T-helper 17 cell (primary cell): ENCODE measurements at regions not wholly inside any gene's neighbourhood (a gene's known extent, or its start where the extent isn't known, plus 50 kb on each side); places are given as distances from the start of the nearest gene placed in this dataset.
A peak's percentile ranks its signal among the peaks of the same experiment; 100 is the strongest.
"Not testable (repeated sequence)": the region's sequence is repeated elsewhere in the genome, so short reads cannot be mapped to it uniquely, and the experiment has no call there.

ENCODE experiments used
- ATAC-seq: fragments of 150-1000 bp; cut with Tn5 transposase; 2 replicates; pipeline ENCODE4 v1.10.0; 2021; ENCODE audit warnings: mild to moderate bottlenecking, moderate library complexity
- DNase-seq, 3 donors: peaks; one replicate each; pipeline versions ENCODE4 v3.0.0 to v3.0.0-alpha.2; 2020 to 2021
- H3K9me3 ChIP-seq: one replicate; pipeline ENCODE4 v1.7.0; 2013; ENCODE audit warnings: low read length, mild to moderate bottlenecking; ENCODE audit not compliant: control insufficient read depth, poor library complexity, severe bottlenecking
- H3K27ac Mint-ChIP-seq: one replicate; pipeline ENCODE4 v1.8.0; 2022; ENCODE audit warnings: mild to moderate bottlenecking, moderate library complexity, mixed read lengths
- H3K27me3 Mint-ChIP-seq: one replicate; pipeline ENCODE4 v1.8.0; 2022; ENCODE audit warnings: mixed read lengths
- H3K36me3 Mint-ChIP-seq: one replicate; pipeline ENCODE4 v1.8.0; 2022; ENCODE audit warnings: low read depth, mixed read lengths
- H3K4me1 Mint-ChIP-seq: one replicate; pipeline ENCODE4 v1.8.0; 2022; ENCODE audit warnings: mild to moderate bottlenecking, mixed read lengths
- H3K4me3 Mint-ChIP-seq: one replicate; pipeline ENCODE4 v1.8.0; 2022; ENCODE audit warnings: mild to moderate bottlenecking, moderate library complexity, mixed read lengths

DNA sequence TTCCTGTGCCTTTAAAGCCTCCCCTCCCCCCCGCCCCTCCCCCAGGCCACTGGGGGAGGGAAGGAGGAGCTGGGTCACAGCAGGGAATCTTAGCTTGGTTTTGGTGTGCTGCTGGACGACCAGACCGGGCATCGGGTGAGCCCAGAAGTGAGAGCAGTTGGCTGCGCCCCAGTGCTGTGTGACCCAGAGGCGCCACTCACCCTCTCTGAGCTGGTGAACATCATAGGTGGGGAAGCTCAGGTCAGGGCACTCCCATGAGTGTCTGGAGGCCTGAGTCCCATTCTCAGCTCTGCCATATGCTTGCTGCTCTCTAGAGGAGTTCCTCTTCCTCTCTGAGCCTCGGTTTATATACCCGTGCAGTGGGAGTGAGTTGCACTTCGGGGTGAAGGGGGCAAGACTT, 3077.5 kb downstream of the RPIA start:
- H3K4me1 Mint-ChIP-seq, H3K27me3 Mint-ChIP-seq, H3K9me3 ChIP-seq, DNase-seq, H3K4me3 Mint-ChIP-seq, ATAC-seq, H3K27ac Mint-ChIP-seq, H3K36me3 Mint-ChIP-seq: not testable (repeated sequence)

DNA sequence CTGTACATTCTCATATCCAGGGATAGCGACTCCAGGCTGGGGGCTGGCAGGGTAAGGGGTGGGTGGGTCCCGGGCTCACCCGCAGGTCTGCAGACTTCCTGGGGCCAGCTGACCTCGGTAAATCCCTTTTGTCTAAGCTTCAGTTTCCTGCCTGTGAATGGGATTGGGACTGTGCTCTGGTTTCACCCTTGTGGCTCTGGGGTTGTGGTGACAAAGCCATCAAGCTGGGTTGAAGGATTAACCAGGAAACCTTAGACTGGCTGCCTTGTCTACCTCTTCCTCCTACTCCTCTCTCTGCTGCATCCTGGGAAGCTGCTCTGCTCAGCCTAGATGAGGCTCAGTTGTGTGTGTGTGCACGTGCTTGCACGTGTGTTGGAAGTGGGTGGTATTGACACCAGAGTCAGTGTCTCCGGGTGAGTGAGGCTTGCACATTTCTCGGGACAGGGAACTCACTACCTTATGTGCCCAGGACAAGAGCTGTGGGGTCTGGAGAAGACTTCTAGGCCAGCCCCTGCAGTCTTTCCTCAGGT, 3078.6 kb downstream of the RPIA start:
- H3K36me3 Mint-ChIP-seq, H3K4me1 Mint-ChIP-seq, H3K4me3 Mint-ChIP-seq, H3K27me3 Mint-ChIP-seq, H3K9me3 ChIP-seq, H3K27ac Mint-ChIP-seq, DNase-seq: not testable (repeated sequence)
- ATAC-seq, result peak; percentile 20

DNA sequence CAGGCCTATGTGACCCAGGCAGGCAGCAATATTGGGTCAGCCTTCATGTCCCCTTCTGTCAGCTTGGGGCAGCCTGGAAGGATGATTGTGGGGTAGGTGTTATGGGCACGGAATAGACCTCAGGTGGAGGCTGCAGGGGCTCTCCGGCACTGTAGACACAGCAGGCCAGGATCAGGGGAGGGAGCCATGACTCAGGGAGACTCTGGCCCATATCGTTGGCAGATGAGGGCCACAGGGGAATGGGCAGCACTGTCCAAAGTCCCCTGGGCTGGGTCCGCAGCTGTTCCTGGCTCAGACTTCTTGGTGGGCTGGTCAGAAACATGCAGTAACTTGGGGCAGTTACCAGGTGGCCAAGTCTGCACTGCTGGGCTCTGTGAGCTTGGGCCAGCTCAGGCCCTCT, 3080.1 kb downstream of the RPIA start:
- not testable (repeated sequence) for H3K36me3 Mint-ChIP-seq, H3K27ac Mint-ChIP-seq, ATAC-seq, H3K4me3 Mint-ChIP-seq, H3K9me3 ChIP-seq, H3K27me3 Mint-ChIP-seq, H3K4me1 Mint-ChIP-seq, DNase-seq

GRCh38 chr2:91772240-91772937, 3080.9 kb downstream of the RPIA start:
- H3K36me3 Mint-ChIP-seq, H3K4me1 Mint-ChIP-seq, H3K4me3 Mint-ChIP-seq, H3K27ac Mint-ChIP-seq, DNase-seq, H3K27me3 Mint-ChIP-seq, H3K9me3 ChIP-seq: not testable (repeated sequence)
- peak; percentile 28 for ATAC-seq

- ATAC-seq, H3K4me1 Mint-ChIP-seq, H3K4me3 Mint-ChIP-seq, DNase-seq, H3K36me3 Mint-ChIP-seq, H3K27ac Mint-ChIP-seq, H3K9me3 ChIP-seq, H3K27me3 Mint-ChIP-seq: not testable (repeated sequence)
Measured at GRCh38 chr2:91773810-91774209, 3082.3 kb downstream of the RPIA start.

DNA sequence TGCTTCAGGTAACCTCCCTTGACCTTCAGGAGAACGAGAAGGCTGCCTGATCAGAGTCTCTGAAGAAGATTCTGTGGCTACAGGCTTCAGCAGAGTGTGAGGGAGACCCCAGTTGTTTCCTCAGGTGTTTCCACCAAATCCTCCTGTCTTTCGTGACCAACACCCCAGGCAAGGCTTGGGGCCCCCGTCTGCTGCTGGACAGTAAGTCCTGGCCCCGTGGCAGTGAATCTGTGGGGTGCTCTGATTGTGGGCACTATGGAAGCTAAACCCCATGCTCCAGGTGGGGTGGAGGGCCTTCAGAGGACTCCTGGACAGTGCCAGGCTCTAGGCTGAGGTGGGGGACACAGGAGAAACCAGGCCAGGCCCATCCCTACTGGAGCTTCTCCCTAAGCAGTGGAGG, 3083.7 kb downstream of the RPIA start:
- H3K36me3 Mint-ChIP-seq, DNase-seq, H3K4me3 Mint-ChIP-seq, H3K27me3 Mint-ChIP-seq, H3K9me3 ChIP-seq, H3K4me1 Mint-ChIP-seq, ATAC-seq, H3K27ac Mint-ChIP-seq: not testable (repeated sequence)

GRCh38 chr2:91780324-91780723, 3088.9 kb downstream of the RPIA start:
- H3K36me3 Mint-ChIP-seq, ATAC-seq, H3K9me3 ChIP-seq, H3K4me3 Mint-ChIP-seq, DNase-seq, H3K27me3 Mint-ChIP-seq, H3K4me1 Mint-ChIP-seq, H3K27ac Mint-ChIP-seq: not testable (repeated sequence)

DNA sequence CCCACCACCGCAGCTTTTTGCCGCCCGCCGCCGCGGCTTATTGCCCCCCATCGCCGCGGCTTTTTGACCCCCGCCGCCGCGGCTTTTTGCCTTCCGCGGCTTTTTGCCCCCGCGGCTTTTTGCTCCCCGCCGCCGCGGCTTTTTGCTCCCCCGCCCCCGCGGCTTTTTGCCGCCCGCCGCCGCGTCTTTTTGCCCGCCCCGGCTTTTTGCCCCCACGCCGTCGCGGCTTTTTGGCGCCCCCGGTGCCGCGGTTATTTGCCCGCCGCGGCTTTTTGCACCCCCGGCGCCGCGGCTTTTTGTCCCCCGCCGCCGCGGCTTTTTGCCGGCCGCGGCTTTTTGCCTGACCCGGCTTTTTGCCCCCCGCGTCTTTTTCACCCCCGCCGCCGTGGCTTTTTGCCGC, 3061.8 kb upstream of the TEKT4 start:
- not testable (repeated sequence) for H3K9me3 ChIP-seq, H3K36me3 Mint-ChIP-seq, H3K4me1 Mint-ChIP-seq, ATAC-seq, H3K27ac Mint-ChIP-seq, H3K27me3 Mint-ChIP-seq, DNase-seq, H3K4me3 Mint-ChIP-seq

DNA sequence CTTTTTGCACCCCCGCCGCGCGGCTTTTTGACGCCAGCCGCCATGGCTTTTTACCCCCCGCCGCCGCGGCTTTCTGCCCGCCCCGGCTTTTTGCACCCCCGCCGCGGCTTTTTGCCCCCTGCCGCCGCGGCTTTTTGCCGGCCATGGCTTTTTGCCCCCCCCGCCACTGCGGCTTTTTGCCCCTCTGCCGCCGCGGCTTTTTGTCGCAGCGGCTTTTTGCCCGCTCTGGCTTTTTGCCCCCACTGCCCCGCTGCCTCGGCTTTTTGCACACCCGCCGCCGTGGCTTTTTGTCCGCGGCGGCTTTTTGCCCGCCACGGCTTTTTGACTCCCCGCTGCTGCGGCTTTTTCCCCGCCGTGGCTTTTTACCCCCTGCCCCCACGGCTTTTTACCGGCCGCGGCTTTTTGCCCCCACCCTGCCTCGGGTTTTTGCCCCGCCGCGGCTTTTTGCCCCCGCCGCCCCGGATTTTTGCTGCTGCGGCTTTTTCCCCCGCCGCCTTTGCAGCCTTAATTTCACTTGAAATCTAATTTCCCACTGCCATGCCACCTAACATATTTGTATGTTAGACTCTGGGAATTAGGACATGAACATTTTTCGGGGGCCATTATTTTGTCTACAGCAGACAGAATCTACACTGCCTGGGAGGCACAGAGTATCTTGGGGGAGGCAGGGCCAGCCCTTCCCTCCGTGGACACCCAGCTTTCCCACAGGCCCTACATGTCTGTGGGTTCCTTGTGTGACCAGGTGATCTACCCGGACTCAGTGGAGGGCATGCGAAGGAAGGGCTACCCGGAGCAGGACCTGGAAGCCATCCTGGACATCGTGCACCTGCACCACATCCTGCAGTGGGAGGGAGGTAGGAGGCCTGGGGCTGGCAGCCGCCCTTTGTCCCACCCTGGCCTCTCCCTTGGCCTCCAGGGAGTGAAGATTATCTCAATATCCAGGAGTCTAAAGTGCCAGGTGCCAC, 3031.0 kb upstream of the TEKT4 start:
- DNase-seq (no peak), ATAC-seq (no peak)
- no peaks in the 10 kb centered on the region for H3K9me3 ChIP-seq
- peaks cover 23% of the 10 kb centered on the region for H3K27me3 Mint-ChIP-seq
- no peaks in the 10 kb centered on the region for H3K4me1 Mint-ChIP-seq
- no peaks in the 10 kb centered on the region for H3K36me3 Mint-ChIP-seq
- no peak overlapping the region for H3K27ac Mint-ChIP-seq
- H3K4me3 Mint-ChIP-seq, result no peak overlapping the region

GRCh38 chr2:91842264-91842663, 3029.0 kb upstream of the TEKT4 start:
- H3K4me1 Mint-ChIP-seq, DNase-seq, H3K4me3 Mint-ChIP-seq, H3K9me3 ChIP-seq, ATAC-seq, H3K27ac Mint-ChIP-seq, H3K36me3 Mint-ChIP-seq: not testable (repeated sequence)
- H3K27me3 Mint-ChIP-seq, result peaks cover 23% of the 10 kb centered on the region

- ATAC-seq, DNase-seq, H3K4me1 Mint-ChIP-seq, H3K9me3 ChIP-seq, H3K4me3 Mint-ChIP-seq, H3K36me3 Mint-ChIP-seq, H3K27ac Mint-ChIP-seq: not testable (repeated sequence)
- H3K27me3 Mint-ChIP-seq, result peaks cover 23% of the 10 kb centered on the region
Measured at GRCh38 chr2:91842913-91843312, 3028.3 kb upstream of the TEKT4 start.

DNA sequence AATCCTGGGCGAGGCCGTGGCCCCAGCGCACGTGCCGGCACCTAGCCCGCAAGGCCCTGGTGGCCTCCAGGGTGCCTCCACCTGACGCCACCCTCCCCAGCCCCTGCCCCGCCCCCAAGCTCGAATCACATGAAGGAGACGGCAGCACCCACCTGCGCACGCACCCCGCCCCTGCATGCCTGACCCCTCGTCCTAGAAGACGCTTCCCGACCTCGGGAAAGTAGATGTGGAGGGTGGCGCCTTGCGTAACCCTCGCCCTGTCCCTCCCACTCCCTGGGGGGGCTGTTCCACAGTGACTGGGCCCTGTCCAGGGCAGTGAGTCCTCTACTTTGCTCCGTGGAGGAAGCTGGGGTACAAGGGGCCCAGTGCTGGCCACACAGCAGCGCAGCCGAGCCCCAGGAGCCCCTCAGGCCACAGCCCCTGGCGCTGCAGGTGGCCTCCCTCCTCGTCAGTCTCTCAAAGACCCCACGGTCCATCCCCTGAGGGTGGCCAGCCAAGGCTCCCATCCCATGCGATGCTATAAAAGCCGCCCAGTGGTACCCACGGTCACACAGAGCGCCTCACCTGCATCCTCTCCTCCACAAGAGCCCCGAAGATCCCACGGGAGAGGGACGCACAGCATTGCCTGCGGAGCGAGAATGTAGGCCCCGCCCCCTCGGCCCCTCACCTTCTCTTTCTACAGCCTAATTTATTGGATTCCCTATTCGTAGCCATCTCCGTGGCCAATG, 3027.3 kb upstream of the TEKT4 start:
- H3K27ac Mint-ChIP-seq, DNase-seq, H3K36me3 Mint-ChIP-seq, H3K4me1 Mint-ChIP-seq, ATAC-seq, H3K4me3 Mint-ChIP-seq, H3K9me3 ChIP-seq: not testable (repeated sequence)
- peaks cover 23% of the 10 kb centered on the region for H3K27me3 Mint-ChIP-seq

DNA sequence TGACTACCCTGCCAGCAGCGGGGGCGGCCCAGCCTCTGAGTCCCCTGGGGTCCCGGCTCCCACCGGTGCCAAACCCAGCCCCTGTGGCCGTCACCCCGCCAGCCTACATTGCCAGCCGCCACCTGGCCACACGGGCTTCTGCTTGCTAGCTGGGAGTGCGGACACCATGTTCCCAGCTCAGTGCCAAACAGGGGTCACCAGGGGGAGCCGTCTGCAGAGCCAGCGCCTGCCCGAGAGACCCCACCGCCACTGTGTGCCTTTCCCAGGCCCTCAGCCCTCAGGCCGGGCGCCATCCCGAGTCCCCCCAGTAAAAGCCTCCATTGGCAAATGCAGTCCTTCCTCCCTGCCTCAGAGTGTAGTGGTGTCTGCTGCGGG, 3026.8 kb upstream of the TEKT4 start:
- H3K36me3 Mint-ChIP-seq, H3K4me1 Mint-ChIP-seq, ATAC-seq, DNase-seq, H3K4me3 Mint-ChIP-seq, H3K9me3 ChIP-seq, H3K27ac Mint-ChIP-seq: not testable (repeated sequence)
- peaks cover 23% of the 10 kb centered on the region for H3K27me3 Mint-ChIP-seq
